Activated T-helper 2 cell treated with anti-CD3 and anti-CD28 coated beads, Interferon-gamma antibody, Interleukin-2, Interleukin-4, amounts not matched to agents 10 μg/mL and 5 μg/mL and 100 μg/mL, durations not matched to agents 14 hours and 24 hours and 36 hours (primary cell): ENCODE measurements at regions not wholly inside any gene's neighbourhood (a gene's known extent, or its start where the extent isn't known, plus 50 kb on each side); places are given as distances from the start of the nearest gene placed in this dataset.
"Not testable (repeated sequence)": the region's sequence is repeated elsewhere in the genome, so short reads cannot be mapped to it uniquely, and the experiment has no call there.

Experiments
- DNase-seq: peaks from one replicate; pipeline ENCODE4 v3.0.0; 2021; ENCODE audit warnings: low spot score
- H3K27ac Mint-ChIP-seq: one replicate; pipeline ENCODE4 v1.8.0; 2021; ENCODE audit warnings: mixed read lengths
- H3K27me3 Mint-ChIP-seq: one replicate; pipeline ENCODE4 v1.8.0; 2021; ENCODE audit warnings: low read depth, mixed read lengths
- H3K36me3 Mint-ChIP-seq: one replicate; pipeline ENCODE4 v1.8.0; 2021; ENCODE audit warnings: low read depth, mixed read lengths
- H3K4me1 Mint-ChIP-seq: one replicate; pipeline ENCODE4 v1.8.0; 2021; ENCODE audit warnings: low read depth, mixed read lengths
- H3K4me3 Mint-ChIP-seq: one replicate; pipeline ENCODE4 v1.8.0; 2021; ENCODE audit warnings: low read depth, mild to moderate bottlenecking, moderate library complexity, mixed read lengths
- H3K9me3 Mint-ChIP-seq: one replicate; pipeline ENCODE4 v1.8.0; 2021; ENCODE audit warnings: mixed read lengths
- intact Hi-C: fragments of 100-400 bp; cut with micrococcal nuclease; formaldehyde crosslinking; loops from one replicate; pipeline ENCODE4 v1.15.1; 2023

DNA sequence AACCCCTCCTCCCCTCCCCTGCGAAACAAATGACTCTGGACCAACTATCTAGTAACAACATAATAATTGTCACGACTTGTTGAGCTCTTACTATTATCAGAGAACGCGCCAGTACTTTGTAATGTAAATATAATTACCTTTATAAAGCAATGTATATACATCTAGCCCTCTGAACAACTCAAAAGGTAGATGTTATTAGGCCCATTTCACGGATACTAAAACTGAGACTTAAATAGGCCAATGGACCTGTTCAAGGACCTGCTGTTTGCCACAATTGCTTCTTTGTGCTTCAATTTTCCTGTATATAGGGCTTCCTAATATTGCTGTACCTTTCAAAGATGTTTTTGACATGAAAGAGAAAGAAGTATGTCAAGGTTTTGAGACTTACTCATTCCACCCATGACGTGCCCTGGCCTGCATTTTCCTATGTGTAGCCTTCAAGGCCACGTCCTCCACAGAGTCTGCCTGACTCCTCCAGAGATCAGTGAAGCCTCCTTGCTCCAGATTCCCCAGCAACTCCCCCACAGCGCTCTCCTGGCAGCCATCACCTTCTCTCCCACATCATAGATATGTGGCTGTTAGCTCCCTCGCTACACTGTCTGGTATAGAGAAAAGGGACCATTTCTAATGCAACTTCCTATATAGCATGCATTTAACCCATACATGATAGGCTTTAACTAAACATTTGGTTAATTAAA is 156.6 kb downstream of the SKIDA1 start:
- H3K9me3 Mint-ChIP-seq: no peaks in the 10 kb centered on the region
- H3K27ac Mint-ChIP-seq: no peak overlapping the region
- no peak overlapping the region for H3K4me3 Mint-ChIP-seq
- DNase-seq: no peak
- peaks cover 5% of the 10 kb centered on the region for H3K4me1 Mint-ChIP-seq
- H3K27me3 Mint-ChIP-seq: no peaks in the 10 kb centered on the region
- intact Hi-C loops: no loop called here
- H3K36me3 Mint-ChIP-seq: no peaks in the 10 kb centered on the region

- H3K4me3 Mint-ChIP-seq: no peak overlapping the region
- intact Hi-C loops: no loop called here
- no peak for DNase-seq
- no peaks in the 10 kb centered on the region for H3K9me3 Mint-ChIP-seq
- H3K27me3 Mint-ChIP-seq: no peaks in the 10 kb centered on the region
- no peak overlapping the region for H3K27ac Mint-ChIP-seq
- H3K4me1 Mint-ChIP-seq: peaks cover 3% of the 10 kb centered on the region
- H3K36me3 Mint-ChIP-seq: no peaks in the 10 kb centered on the region
These were observed 157.4 kb downstream of the SKIDA1 start for GRCh38 chr10:21368022-21368582.

DNA sequence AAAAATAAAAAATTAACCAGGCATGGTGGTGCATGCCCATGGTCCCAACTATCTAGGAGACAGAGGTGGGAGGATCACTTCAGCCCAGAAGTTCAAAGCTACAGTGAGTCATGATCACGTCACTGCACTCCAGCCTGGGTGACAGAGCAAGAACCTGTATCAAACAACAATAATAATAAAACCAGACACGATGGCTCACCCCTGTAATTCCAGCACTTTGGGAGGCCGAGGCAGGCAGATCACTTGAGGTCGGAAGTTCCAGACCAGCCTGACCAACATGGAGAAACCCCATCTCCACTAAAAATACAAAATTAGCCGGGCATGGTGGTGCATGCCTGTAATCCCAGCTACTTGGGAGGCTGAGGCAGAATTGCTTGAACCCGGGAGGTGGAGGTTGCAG is 159.4 kb downstream of the SKIDA1 start:
- DNase-seq, H3K36me3 Mint-ChIP-seq, intact Hi-C loops: not testable (repeated sequence)

GRCh38 chr10:21364196-21365114 is 161.0 kb downstream of the SKIDA1 start:
- Mint-ChIP-seq H3K9me3 (no peaks in the 10 kb centered on the region), H3K27ac (no peak overlapping the region), H3K4me1 (no peaks in the 10 kb centered on the region), H3K36me3 (no peaks in the 10 kb centered on the region), H3K4me3 (no peak overlapping the region), H3K27me3 (no peaks in the 10 kb centered on the region)
- DNase-seq: no peak
- intact Hi-C loops: no loop called here

More for the DNA sequence above, 159.4 kb downstream of the SKIDA1 start:
- H3K4me1 Mint-ChIP-seq, H3K9me3 Mint-ChIP-seq, H3K27ac Mint-ChIP-seq, H3K27me3 Mint-ChIP-seq, H3K4me3 Mint-ChIP-seq: not testable (repeated sequence)

DNA sequence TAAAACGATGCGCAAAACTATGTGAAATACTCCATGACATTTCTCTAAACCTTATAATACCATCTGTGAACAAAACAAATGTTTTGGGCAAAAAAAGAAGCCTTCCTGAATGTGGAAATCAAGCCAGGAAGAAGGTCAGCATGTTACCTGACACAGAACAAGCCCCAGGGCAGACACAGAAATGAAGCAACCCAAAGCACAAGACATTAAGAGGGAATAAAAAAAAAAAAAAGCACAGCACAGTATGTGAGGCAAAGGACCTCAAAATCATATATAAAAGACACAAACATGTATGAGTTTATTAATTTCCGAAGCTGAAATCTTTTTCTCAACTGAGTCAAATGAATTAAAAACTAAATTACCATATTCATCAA is 161.8 kb downstream of the SKIDA1 start:
- no peaks in the 10 kb centered on the region for H3K4me1 Mint-ChIP-seq
- no peaks in the 10 kb centered on the region for H3K9me3 Mint-ChIP-seq
- no peak for DNase-seq
- no peak overlapping the region for H3K27ac Mint-ChIP-seq
- H3K27me3 Mint-ChIP-seq: no peaks in the 10 kb centered on the region
- H3K4me3 Mint-ChIP-seq: no peak overlapping the region
- intact Hi-C loops: no loop called here
- no peaks in the 10 kb centered on the region for H3K36me3 Mint-ChIP-seq

DNA sequence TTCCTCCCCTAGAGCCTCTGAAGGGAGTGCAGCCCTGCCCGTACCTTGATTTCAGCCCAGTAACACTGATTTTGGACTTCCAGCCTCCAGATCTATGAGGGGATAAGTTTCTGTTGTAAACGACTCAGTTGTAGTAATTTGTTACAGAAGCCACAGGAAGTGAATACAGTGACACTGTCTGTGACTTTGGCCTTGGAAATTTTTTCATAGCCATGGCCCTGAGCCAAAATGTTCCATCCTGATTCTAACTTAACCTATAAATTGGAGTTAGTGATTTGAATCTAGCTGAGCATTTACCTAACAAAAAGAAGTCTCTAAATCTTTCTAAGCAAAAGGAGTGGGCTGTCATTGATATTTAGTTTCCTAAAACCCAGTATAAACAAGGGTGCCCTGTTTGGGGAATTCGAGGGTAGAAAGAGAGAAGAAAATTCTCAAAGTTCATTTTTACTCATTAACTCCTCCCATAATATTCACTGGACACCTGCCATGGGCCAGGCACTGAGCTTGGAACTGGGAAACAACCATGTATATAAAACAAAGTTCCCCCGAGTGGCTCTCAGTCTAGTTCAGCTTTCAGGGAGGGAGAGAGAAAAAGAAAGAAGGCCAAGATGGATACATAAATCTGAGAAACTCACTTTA is 162.3 kb downstream of the SKIDA1 start:
- H3K36me3 Mint-ChIP-seq: no peaks in the 10 kb centered on the region
- H3K4me1 Mint-ChIP-seq: no peaks in the 10 kb centered on the region
- no peak overlapping the region for H3K27ac Mint-ChIP-seq
- H3K27me3 Mint-ChIP-seq: no peaks in the 10 kb centered on the region
- H3K9me3 Mint-ChIP-seq: no peaks in the 10 kb centered on the region
- DNase-seq: no peak
- intact Hi-C loops: no loop called here
- H3K4me3 Mint-ChIP-seq: no peak overlapping the region

GRCh38 chr10:21359202-21359601 is 166.3 kb downstream of the SKIDA1 start:
- Mint-ChIP-seq H3K36me3 (no peaks in the 10 kb centered on the region), H3K27me3 (no peaks in the 10 kb centered on the region), H3K4me1 (no peaks in the 10 kb centered on the region), H3K27ac (no peak overlapping the region), H3K9me3 (no peaks in the 10 kb centered on the region), H3K4me3 (no peak overlapping the region)
- intact Hi-C loops: no loop called here
- DNase-seq: no peak

GRCh38 chr10:21355591-21356011 is 169.9 kb downstream of the SKIDA1 start:
- intact Hi-C loops: no loop called here

GRCh38 chr10:21352886-21353285 is 172.6 kb downstream of the SKIDA1 start:
- H3K9me3 Mint-ChIP-seq: no peaks in the 10 kb centered on the region
- H3K36me3 Mint-ChIP-seq: no peaks in the 10 kb centered on the region
- no peaks in the 10 kb centered on the region for H3K4me1 Mint-ChIP-seq
- no peak overlapping the region for H3K4me3 Mint-ChIP-seq
- intact Hi-C loops: no loop called here
- DNase-seq: no peak
- no peaks in the 10 kb centered on the region for H3K27me3 Mint-ChIP-seq
- H3K27ac Mint-ChIP-seq: no peak overlapping the region

More at GRCh38 chr10:21355591-21356011, 169.9 kb downstream of the SKIDA1 start:
- no peaks in the 10 kb centered on the region for H3K27me3 Mint-ChIP-seq
- H3K9me3 Mint-ChIP-seq: no peaks in the 10 kb centered on the region
- H3K4me1 Mint-ChIP-seq: no peaks in the 10 kb centered on the region
- no peaks in the 10 kb centered on the region for H3K36me3 Mint-ChIP-seq
- H3K4me3 Mint-ChIP-seq: no peak overlapping the region
- DNase-seq: no peak
- H3K27ac Mint-ChIP-seq: no peak overlapping the region

DNA sequence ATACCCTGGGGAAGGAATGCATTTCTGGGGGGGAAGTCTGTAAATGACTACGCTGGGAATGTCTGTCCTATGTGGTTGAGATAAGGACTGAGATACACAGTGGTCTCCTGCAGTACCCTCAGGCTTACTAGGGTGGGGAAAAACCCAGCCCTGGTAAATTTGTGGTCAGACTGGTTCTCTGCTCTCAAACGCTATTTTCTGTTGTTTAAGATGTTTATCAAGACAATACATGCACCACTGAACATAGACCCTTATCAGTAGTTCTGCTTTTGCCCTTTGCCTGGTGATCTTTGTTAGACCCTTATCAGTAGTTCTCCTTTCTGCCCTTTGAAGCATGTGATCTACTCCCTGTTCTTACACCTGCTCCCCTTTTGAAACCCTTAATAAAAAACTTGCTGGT is 173.9 kb downstream of the SKIDA1 start:
- H3K27me3 Mint-ChIP-seq, H3K27ac Mint-ChIP-seq, H3K36me3 Mint-ChIP-seq, H3K4me3 Mint-ChIP-seq, DNase-seq, H3K9me3 Mint-ChIP-seq, H3K4me1 Mint-ChIP-seq, intact Hi-C loops: not testable (repeated sequence)

GRCh38 chr10:21349912-21350286 is 175.6 kb downstream of the SKIDA1 start:
- no peak overlapping the region for H3K27ac Mint-ChIP-seq
- DNase-seq: no peak
- no peaks in the 10 kb centered on the region for H3K36me3 Mint-ChIP-seq
- H3K4me1 Mint-ChIP-seq: no peaks in the 10 kb centered on the region
- intact Hi-C loops: no loop called here
- no peak overlapping the region for H3K4me3 Mint-ChIP-seq
- no peaks in the 10 kb centered on the region for H3K9me3 Mint-ChIP-seq
- no peaks in the 10 kb centered on the region for H3K27me3 Mint-ChIP-seq

- Mint-ChIP-seq H3K4me1 (no peaks in the 10 kb centered on the region), H3K4me3 (no peak overlapping the region), H3K36me3 (no peaks in the 10 kb centered on the region), H3K27me3 (no peaks in the 10 kb centered on the region), H3K9me3 (no peaks in the 10 kb centered on the region), H3K27ac (no peak overlapping the region)
- intact Hi-C loops: no loop called here
- no peak for DNase-seq
These were observed 177.7 kb downstream of the SKIDA1 start for GRCh38 chr10:21347785-21348170.
